ENCODE measurements at regions not wholly inside any gene's neighbourhood (a gene's known extent, or its start where the extent isn't known, plus 50 kb on each side); places are given as distances from the start of the nearest gene placed in this dataset.

- no peak overlapping the region for H3K27ac ChIP-seq (ENCODE audit: low read depth, low read length)
- H3K36me3 ChIP-seq (ENCODE audit: control insufficient read depth in 5 of 5, insufficient read depth in 5 of 5, low read length in 5 of 5), result no peaks in the 10 kb centered on the region
- H3K27me3 ChIP-seq (ENCODE audit: control insufficient read depth in 5 of 5, insufficient read depth in 4 of 5, low read length in 5 of 5), result no peaks in the 10 kb centered on the region
- H3K9me3 ChIP-seq (ENCODE audit: control insufficient read depth in 5 of 5, low read length in 5 of 5), result no peaks in the 10 kb centered on the region
- no peaks in the 10 kb centered on the region for H3K4me1 ChIP-seq (ENCODE audit: control insufficient read depth in 5 of 5, insufficient read depth in 5 of 5, low read length in 5 of 5)
- H3K4me3 ChIP-seq (ENCODE audit: low read depth in 1 of 5, low read length in 5 of 5), result no peak overlapping the region
- H3K9ac ChIP-seq (ENCODE audit: low read length in 5 of 5), result no peak overlapping the region
Observed at GRCh38 chr1:60411591-60411990, 338.0 kb upstream of the C1orf87 start.

DNA sequence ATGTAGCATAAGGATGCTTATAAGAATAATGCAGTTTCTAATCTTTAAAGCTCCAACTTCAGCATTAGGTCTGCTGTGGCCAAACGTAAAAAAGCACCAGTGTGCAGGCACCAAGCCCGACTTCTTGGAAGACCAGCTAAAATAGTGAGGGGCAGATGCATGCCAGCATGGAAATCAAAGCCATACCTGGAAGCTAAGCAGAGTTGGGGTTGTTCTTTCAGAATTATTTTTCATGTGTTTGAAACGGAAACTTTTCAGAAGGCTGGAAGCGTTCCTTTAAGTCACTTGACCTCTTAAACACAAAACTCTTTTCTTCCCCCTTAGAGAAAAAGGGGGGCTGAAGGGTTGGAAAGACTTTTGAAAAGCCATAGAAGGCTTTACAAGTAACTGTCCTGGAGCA, 329.2 kb upstream of the C1orf87 start:
- no peak overlapping the region for H3K4me3 ChIP-seq (ENCODE audit: low read depth in 1 of 5, low read length in 5 of 5)
- H3K9me3 ChIP-seq (ENCODE audit: control insufficient read depth in 5 of 5, low read length in 5 of 5), result peaks cover 0 to 3% (median 0%) of the 10 kb centered on the region in 5 donors
- H3K36me3 ChIP-seq (ENCODE audit: control insufficient read depth in 5 of 5, insufficient read depth in 5 of 5, low read length in 5 of 5), result no peaks in the 10 kb centered on the region
- H3K27me3 ChIP-seq (ENCODE audit: control insufficient read depth in 5 of 5, insufficient read depth in 4 of 5, low read length in 5 of 5), result no peaks in the 10 kb centered on the region
- peak overlapping the region in 1 of 5 donors; percentile 11 for H3K9ac ChIP-seq (ENCODE audit: low read length in 5 of 5)
- H3K27ac ChIP-seq (ENCODE audit: low read depth, low read length), result no peak overlapping the region
- H3K4me1 ChIP-seq (ENCODE audit: control insufficient read depth in 5 of 5, insufficient read depth in 5 of 5, low read length in 5 of 5), result no peaks in the 10 kb centered on the region

DNA sequence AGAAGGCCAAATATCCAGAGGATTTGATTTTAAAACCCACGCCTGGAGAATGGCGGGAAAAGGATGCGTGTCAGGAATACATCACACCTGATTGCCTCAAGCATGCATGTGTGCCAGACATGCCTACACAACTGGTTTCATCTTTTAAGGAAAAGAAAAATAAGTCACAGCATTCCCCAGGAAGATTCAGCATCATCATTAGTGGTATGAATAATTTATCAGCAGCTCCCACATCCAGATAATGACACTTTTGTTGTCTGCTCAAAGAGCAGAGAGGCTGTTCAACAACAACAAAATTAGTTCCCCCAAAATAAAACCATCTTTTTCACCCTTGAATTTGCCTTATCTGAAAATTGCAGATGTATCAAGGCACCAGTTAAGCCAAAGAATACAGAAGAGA, 328.6 kb upstream of the C1orf87 start:
- no peak overlapping the region for H3K4me3 ChIP-seq (ENCODE audit: low read depth in 1 of 5, low read length in 5 of 5)

DNA sequence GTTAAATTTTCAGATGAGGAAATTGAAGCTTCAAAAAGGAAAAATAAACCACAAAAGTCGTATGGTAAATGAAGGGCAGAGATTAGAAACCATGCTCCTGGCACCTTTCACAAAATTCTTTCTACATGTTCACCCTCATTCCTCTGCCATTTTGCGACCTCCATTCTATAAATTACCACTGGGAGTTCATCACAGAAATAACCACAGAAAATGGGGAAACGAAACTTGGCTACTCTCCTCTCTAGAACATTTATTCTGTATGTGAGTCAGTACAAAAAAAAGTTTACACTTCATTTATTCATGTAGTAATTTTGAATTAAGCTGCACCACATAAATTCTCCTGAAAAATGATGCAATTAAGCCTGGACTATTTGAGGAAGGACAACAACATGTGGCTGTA, 320.9 kb upstream of the C1orf87 start:
- no peaks in the 10 kb centered on the region for H3K36me3 ChIP-seq (ENCODE audit: control insufficient read depth in 5 of 5, insufficient read depth in 5 of 5, low read length in 5 of 5)
- no peaks in the 10 kb centered on the region for H3K4me1 ChIP-seq (ENCODE audit: control insufficient read depth in 5 of 5, insufficient read depth in 5 of 5, low read length in 5 of 5)
- H3K27ac ChIP-seq (ENCODE audit: low read depth, low read length), result no peak overlapping the region
- no peaks in the 10 kb centered on the region for H3K9me3 ChIP-seq (ENCODE audit: control insufficient read depth in 5 of 5, low read length in 5 of 5)
- no peak overlapping the region for H3K9ac ChIP-seq (ENCODE audit: low read length in 5 of 5)
- H3K27me3 ChIP-seq (ENCODE audit: control insufficient read depth in 5 of 5, insufficient read depth in 4 of 5, low read length in 5 of 5), result no peaks in the 10 kb centered on the region
- no peak overlapping the region for H3K4me3 ChIP-seq (ENCODE audit: low read depth in 1 of 5, low read length in 5 of 5)

More for the DNA sequence above, 328.6 kb upstream of the C1orf87 start:
- no peaks in the 10 kb centered on the region for H3K36me3 ChIP-seq (ENCODE audit: control insufficient read depth in 5 of 5, insufficient read depth in 5 of 5, low read length in 5 of 5)
- no peak overlapping the region for H3K27ac ChIP-seq (ENCODE audit: low read depth, low read length)
- H3K4me1 ChIP-seq (ENCODE audit: control insufficient read depth in 5 of 5, insufficient read depth in 5 of 5, low read length in 5 of 5), result no peaks in the 10 kb centered on the region
- H3K27me3 ChIP-seq (ENCODE audit: control insufficient read depth in 5 of 5, insufficient read depth in 4 of 5, low read length in 5 of 5), result no peaks in the 10 kb centered on the region
- H3K9ac ChIP-seq (ENCODE audit: low read length in 5 of 5), result no peak overlapping the region
- H3K9me3 ChIP-seq (ENCODE audit: control insufficient read depth in 5 of 5, low read length in 5 of 5), result peaks cover 0 to 3% (median 0%) of the 10 kb centered on the region in 5 donors

GRCh38 chr1:60390593-60391282, 317.2 kb upstream of the C1orf87 start:
- no peak overlapping the region for H3K4me3 ChIP-seq (ENCODE audit: low read depth in 1 of 5, low read length in 5 of 5)
- no peaks in the 10 kb centered on the region for H3K27me3 ChIP-seq (ENCODE audit: control insufficient read depth in 5 of 5, insufficient read depth in 4 of 5, low read length in 5 of 5)
- H3K27ac ChIP-seq (ENCODE audit: low read depth, low read length), result no peak overlapping the region
- H3K9ac ChIP-seq (ENCODE audit: low read length in 5 of 5), result no peak overlapping the region
- no peaks in the 10 kb centered on the region for H3K9me3 ChIP-seq (ENCODE audit: control insufficient read depth in 5 of 5, low read length in 5 of 5)
- H3K36me3 ChIP-seq (ENCODE audit: control insufficient read depth in 5 of 5, insufficient read depth in 5 of 5, low read length in 5 of 5), result no peaks in the 10 kb centered on the region
- H3K4me1 ChIP-seq (ENCODE audit: control insufficient read depth in 5 of 5, insufficient read depth in 5 of 5, low read length in 5 of 5), result peaks cover 0 to 9% (median 6%) of the 10 kb centered on the region in 5 donors

GRCh38 chr1:60388092-60388987, 314.8 kb upstream of the C1orf87 start:
- no peaks in the 10 kb centered on the region for H3K27me3 ChIP-seq (ENCODE audit: control insufficient read depth in 5 of 5, insufficient read depth in 4 of 5, low read length in 5 of 5)
- H3K9me3 ChIP-seq (ENCODE audit: control insufficient read depth in 5 of 5, low read length in 5 of 5), result no peaks in the 10 kb centered on the region
- no peaks in the 10 kb centered on the region for H3K36me3 ChIP-seq (ENCODE audit: control insufficient read depth in 5 of 5, insufficient read depth in 5 of 5, low read length in 5 of 5)
- no peak overlapping the region for H3K9ac ChIP-seq (ENCODE audit: low read length in 5 of 5)
- H3K27ac ChIP-seq (ENCODE audit: low read depth, low read length), result no peak overlapping the region
- H3K4me3 ChIP-seq (ENCODE audit: low read depth in 1 of 5, low read length in 5 of 5), result no peak overlapping the region
- H3K4me1 ChIP-seq (ENCODE audit: control insufficient read depth in 5 of 5, insufficient read depth in 5 of 5, low read length in 5 of 5), result peaks cover 0 to 9% (median 6%) of the 10 kb centered on the region in 5 donors

DNA sequence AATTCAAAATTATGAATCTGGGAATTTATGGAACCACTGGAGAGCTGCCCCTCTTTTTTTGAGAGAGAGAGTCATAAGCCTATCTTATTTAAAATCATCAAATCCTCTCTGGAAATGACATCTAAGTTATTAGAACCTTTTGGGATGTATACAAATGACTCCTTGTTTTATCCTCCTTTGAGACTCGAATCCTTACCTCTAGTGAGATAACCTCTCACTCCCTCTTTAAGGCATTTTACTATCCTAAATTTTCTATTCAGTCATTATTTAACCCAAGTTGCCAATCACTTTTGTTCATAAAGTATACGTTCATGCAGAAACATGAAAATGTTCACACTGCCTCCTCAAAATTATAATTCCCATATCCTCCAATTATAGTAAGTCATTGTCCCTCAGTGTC, 313.6 kb upstream of the C1orf87 start:
- H3K27me3 ChIP-seq (ENCODE audit: control insufficient read depth in 5 of 5, insufficient read depth in 4 of 5, low read length in 5 of 5), result no peaks in the 10 kb centered on the region
- no peak overlapping the region for H3K9ac ChIP-seq (ENCODE audit: low read length in 5 of 5)
- no peaks in the 10 kb centered on the region for H3K9me3 ChIP-seq (ENCODE audit: control insufficient read depth in 5 of 5, low read length in 5 of 5)
- H3K4me1 ChIP-seq (ENCODE audit: control insufficient read depth in 5 of 5, insufficient read depth in 5 of 5, low read length in 5 of 5), result peaks cover 0 to 9% (median 6%) of the 10 kb centered on the region in 5 donors
- H3K36me3 ChIP-seq (ENCODE audit: control insufficient read depth in 5 of 5, insufficient read depth in 5 of 5, low read length in 5 of 5), result no peaks in the 10 kb centered on the region
- no peak overlapping the region for H3K27ac ChIP-seq (ENCODE audit: low read depth, low read length)
- H3K4me3 ChIP-seq (ENCODE audit: low read depth in 1 of 5, low read length in 5 of 5), result no peak overlapping the region

GRCh38 chr1:60386249-60386648, 312.7 kb upstream of the C1orf87 start:
- Histone ChIP-seq H3K4me3 (ENCODE audit: low read depth in 1 of 5, low read length in 5 of 5) (no peak overlapping the region), H3K36me3 (ENCODE audit: control insufficient read depth in 5 of 5, insufficient read depth in 5 of 5, low read length in 5 of 5) (no peaks in the 10 kb centered on the region), H3K9ac (ENCODE audit: low read length in 5 of 5) (no peak overlapping the region), H3K4me1 (ENCODE audit: control insufficient read depth in 5 of 5, insufficient read depth in 5 of 5, low read length in 5 of 5) (peaks cover 0 to 9% (median 6%) of the 10 kb centered on the region in 5 donors), H3K27ac (ENCODE audit: low read depth, low read length) (no peak overlapping the region), H3K27me3 (ENCODE audit: control insufficient read depth in 5 of 5, insufficient read depth in 4 of 5, low read length in 5 of 5) (no peaks in the 10 kb centered on the region), H3K9me3 (ENCODE audit: control insufficient read depth in 5 of 5, low read length in 5 of 5) (no peaks in the 10 kb centered on the region)

- Histone ChIP-seq H3K4me3 (ENCODE audit: low read depth in 1 of 5, low read length in 5 of 5) (no peak overlapping the region), H3K27ac (ENCODE audit: low read depth, low read length) (no peak overlapping the region), H3K4me1 (ENCODE audit: control insufficient read depth in 5 of 5, insufficient read depth in 5 of 5, low read length in 5 of 5) (no peaks in the 10 kb centered on the region), H3K9me3 (ENCODE audit: control insufficient read depth in 5 of 5, low read length in 5 of 5) (peaks cover 0 to 3% (median 3%) of the 10 kb centered on the region in 5 donors), H3K36me3 (ENCODE audit: control insufficient read depth in 5 of 5, insufficient read depth in 5 of 5, low read length in 5 of 5) (no peaks in the 10 kb centered on the region), H3K9ac (ENCODE audit: low read length in 5 of 5) (no peak overlapping the region), H3K27me3 (ENCODE audit: control insufficient read depth in 5 of 5, insufficient read depth in 4 of 5, low read length in 5 of 5) (no peaks in the 10 kb centered on the region)
Observed at GRCh38 chr1:60376196-60376595, 302.6 kb upstream of the C1orf87 start.

DNA sequence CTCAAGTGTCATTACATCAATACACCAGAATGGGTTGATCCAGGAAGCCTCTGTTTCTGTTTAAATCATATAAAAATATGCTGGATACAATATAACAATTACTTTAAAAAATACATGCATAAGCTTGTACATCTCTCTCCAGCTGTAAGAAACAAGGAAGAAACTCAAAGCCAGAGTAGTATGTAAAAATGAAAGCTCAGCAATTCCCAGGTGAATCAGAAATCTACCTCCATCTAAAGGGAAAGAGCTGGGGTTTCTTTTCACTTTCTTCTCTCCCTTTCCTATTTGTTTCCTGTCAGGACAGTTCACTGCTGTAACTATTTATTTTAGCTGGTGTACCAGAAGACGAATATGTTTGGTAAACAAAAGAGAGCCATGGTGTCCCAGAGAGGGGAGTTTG, 301.0 kb upstream of the C1orf87 start:
- H3K9me3 ChIP-seq (ENCODE audit: control insufficient read depth in 5 of 5, low read length in 5 of 5), result peaks cover 0 to 3% (median 3%) of the 10 kb centered on the region in 5 donors
- H3K4me1 ChIP-seq (ENCODE audit: control insufficient read depth in 5 of 5, insufficient read depth in 5 of 5, low read length in 5 of 5), result no peaks in the 10 kb centered on the region
- no peaks in the 10 kb centered on the region for H3K27me3 ChIP-seq (ENCODE audit: control insufficient read depth in 5 of 5, insufficient read depth in 4 of 5, low read length in 5 of 5)
- no peaks in the 10 kb centered on the region for H3K36me3 ChIP-seq (ENCODE audit: control insufficient read depth in 5 of 5, insufficient read depth in 5 of 5, low read length in 5 of 5)
- H3K4me3 ChIP-seq (ENCODE audit: low read depth in 1 of 5, low read length in 5 of 5), result no peak overlapping the region
- H3K27ac ChIP-seq (ENCODE audit: low read depth, low read length), result no peak overlapping the region
- no peak overlapping the region for H3K9ac ChIP-seq (ENCODE audit: low read length in 5 of 5)

All from subcutaneous abdominal adipose tissue (tissue), 5 donors.